Neural progenitor cell (in vitro differentiated cells): ENCODE measurements at regions not wholly inside any gene's neighbourhood (a gene's known extent, or its start where the extent isn't known, plus 50 kb on each side); places are given as distances from the start of the nearest gene placed in this dataset.

ENCODE experiments used
- EZH2 ChIP-seq: fragments of 200-600 bp; sonication (generic); IDR thresholded peaks from 2 replicates; pipeline ENCODE4 v1.6.1; 2017; ENCODE audit warnings: antibody characterized with exemption, mild to moderate bottlenecking, moderate library complexity
- EZH2phosphoT487 ChIP-seq: fragments of 200-600 bp; sonication (generic); IDR thresholded peaks from 2 replicates; pipeline ENCODE4 v1.6.1; 2017; ENCODE audit warnings: antibody characterized with exemption
- TF ChIP-seq, protein P1 (sequence below): fragments of 200-600 bp; sonication (generic); IDR thresholded peaks from 2 replicates; pipeline ENCODE4 v1.5.1; 2017; ENCODE audit warnings: antibody characterized with exemption, mild to moderate bottlenecking

DNA sequence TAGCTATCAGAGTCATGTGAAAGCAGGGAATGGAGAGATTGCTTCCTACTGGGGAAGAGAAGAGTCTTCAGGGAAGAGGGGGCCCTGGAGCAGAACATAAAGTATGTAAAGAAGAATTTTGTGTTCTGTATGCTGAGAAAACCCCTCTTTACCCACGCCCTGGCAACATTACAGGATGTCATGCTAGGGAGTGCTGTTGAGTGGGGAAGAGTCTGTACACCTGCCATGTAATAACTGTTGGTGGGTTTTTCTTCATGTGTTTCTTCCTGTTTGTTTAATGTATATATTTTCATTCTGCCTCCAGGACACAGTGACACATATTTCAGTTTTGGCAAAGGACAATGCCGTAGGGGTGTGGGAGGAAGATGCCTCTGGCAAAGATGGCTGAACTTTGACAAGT is 122.8 kb upstream of the LPP start:
- TF ChIP-seq, protein P1, sequence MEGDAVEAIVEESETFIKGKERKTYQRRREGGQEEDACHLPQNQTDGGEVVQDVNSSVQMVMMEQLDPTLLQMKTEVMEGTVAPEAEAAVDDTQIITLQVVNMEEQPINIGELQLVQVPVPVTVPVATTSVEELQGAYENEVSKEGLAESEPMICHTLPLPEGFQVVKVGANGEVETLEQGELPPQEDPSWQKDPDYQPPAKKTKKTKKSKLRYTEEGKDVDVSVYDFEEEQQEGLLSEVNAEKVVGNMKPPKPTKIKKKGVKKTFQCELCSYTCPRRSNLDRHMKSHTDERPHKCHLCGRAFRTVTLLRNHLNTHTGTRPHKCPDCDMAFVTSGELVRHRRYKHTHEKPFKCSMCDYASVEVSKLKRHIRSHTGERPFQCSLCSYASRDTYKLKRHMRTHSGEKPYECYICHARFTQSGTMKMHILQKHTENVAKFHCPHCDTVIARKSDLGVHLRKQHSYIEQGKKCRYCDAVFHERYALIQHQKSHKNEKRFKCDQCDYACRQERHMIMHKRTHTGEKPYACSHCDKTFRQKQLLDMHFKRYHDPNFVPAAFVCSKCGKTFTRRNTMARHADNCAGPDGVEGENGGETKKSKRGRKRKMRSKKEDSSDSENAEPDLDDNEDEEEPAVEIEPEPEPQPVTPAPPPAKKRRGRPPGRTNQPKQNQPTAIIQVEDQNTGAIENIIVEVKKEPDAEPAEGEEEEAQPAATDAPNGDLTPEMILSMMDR: no peak
- no peak for TF ChIP-seq EZH2phosphoT487
- TF ChIP-seq EZH2: no peak
